Thoracic aorta (tissue), 2 donors: ENCODE measurements at regions not wholly inside any gene's neighbourhood (a gene's known extent, or its start where the extent isn't known, plus 50 kb on each side); places are given as distances from the start of the nearest gene placed in this dataset.

Source experiments
- ATAC-seq: fragments of 150-250 bp; one replicate; pipeline ENCODE4 v1.8.0; 2017; ENCODE audit warnings: low read depth; ENCODE audit not compliant: insufficient number of reproducible peaks, low FRiP score
- DNase-seq: peaks from one replicate; pipeline ENCODE4 v3.0.0-alpha.2; 2020; ENCODE audit warnings: low spot score
- H3K27ac ChIP-seq, 2 donors: fragments of 200-600 bp; sonication (generic); 1 replicate in 1 of 2; 2 replicates in 1 of 2; pipeline ENCODE4 v1.5.1; 2016; ENCODE audit warnings: mild to moderate bottlenecking in 2 of 2, moderate library complexity in 2 of 2
- H3K27me3 ChIP-seq: fragments of 200-600 bp; sonication (generic); replicated peaks from 2 replicates; pipeline ENCODE4 v1.6.0; 2016; ENCODE audit warnings: mild to moderate bottlenecking; ENCODE audit not compliant: insufficient read depth
- H3K36me3 ChIP-seq: fragments of 200-600 bp; sonication (generic); one replicate; pipeline ENCODE4 v1.5.1; 2016
- H3K4me1 ChIP-seq, 2 donors: fragments of 200-600 bp; sonication (generic); 1 replicate in 1 of 2; 2 replicates in 1 of 2; pipeline versions ENCODE4 v1.5.1 to v1.6.0; 2016; ENCODE audit warnings: low read depth in 2 of 2, mild to moderate bottlenecking in 1 of 2; ENCODE audit not compliant: control insufficient read depth in 1 of 2
- H3K4me3 ChIP-seq: fragments of 200-600 bp; sonication (generic); 2 replicates; pipeline ENCODE4 v1.5.1; 2016; ENCODE audit warnings: mild to moderate bottlenecking
- H3K9me3 ChIP-seq: fragments of 200-600 bp; sonication (generic); 2 replicates; pipeline ENCODE4 v1.5.1; 2016
- TF ChIP-seq, protein P1 (sequence below): fragments of 200-600 bp; sonication (generic); IDR thresholded peaks from one replicate; pipeline ENCODE4 v1.5.1; 2019; ENCODE audit warnings: antibody characterized with exemption

DNA sequence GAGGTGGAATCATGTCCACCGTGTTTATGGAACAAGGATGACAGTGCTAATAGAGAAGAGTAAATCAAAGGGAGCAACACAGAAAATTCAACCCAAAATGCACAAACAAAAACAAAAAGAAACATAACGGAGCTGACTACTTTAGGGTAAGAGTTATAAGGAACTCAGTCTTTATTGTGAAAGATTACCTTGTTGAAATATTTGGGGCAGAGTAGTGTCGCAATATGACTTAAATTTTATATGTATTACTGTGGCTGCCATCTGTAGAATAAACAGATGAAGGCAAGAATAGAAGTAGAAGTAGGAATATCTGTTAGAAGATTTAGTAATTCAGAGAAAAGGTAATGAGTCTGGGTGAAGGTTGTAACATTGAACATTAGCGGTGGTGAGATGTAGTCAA lies 913.9 kb downstream of the BRINP3 start:
- Histone ChIP-seq H3K36me3 (no peaks in the 10 kb centered on the region), H3K9me3 (no peaks in the 10 kb centered on the region), H3K4me3 (no peak overlapping the region), H3K27me3 (no peaks in the 10 kb centered on the region), H3K27ac (no peak overlapping the region), H3K4me1 (no peaks in the 10 kb centered on the region)
- no peak for ATAC-seq
- DNase-seq, result no peak
- TF ChIP-seq, protein P1, sequence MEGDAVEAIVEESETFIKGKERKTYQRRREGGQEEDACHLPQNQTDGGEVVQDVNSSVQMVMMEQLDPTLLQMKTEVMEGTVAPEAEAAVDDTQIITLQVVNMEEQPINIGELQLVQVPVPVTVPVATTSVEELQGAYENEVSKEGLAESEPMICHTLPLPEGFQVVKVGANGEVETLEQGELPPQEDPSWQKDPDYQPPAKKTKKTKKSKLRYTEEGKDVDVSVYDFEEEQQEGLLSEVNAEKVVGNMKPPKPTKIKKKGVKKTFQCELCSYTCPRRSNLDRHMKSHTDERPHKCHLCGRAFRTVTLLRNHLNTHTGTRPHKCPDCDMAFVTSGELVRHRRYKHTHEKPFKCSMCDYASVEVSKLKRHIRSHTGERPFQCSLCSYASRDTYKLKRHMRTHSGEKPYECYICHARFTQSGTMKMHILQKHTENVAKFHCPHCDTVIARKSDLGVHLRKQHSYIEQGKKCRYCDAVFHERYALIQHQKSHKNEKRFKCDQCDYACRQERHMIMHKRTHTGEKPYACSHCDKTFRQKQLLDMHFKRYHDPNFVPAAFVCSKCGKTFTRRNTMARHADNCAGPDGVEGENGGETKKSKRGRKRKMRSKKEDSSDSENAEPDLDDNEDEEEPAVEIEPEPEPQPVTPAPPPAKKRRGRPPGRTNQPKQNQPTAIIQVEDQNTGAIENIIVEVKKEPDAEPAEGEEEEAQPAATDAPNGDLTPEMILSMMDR, result no peak

DNA sequence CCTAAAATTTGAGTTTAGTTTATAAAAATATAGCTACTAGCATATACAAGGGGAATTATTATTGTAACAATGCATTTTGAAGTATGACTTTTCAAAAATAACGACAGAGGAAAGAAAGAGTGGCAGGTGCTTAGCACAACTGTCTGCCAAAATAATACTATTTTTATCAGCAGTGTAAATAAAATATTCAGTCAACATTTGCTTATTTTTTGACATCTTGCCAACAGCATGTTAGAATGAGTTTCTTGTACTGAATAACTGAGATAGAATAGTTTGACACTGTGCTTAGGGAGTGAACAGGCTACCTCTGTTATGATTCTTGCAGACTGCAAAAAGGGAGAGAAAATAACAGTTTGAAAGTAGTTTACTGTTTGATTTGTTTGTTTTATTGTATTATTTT lies 909.8 kb downstream of the BRINP3 start:
- no peak for ATAC-seq
- no peak overlapping the region for H3K4me3 ChIP-seq
- TF ChIP-seq, protein P1, result no peak
- no peaks in the 10 kb centered on the region for H3K27me3 ChIP-seq
- DNase-seq, result no peak
- no peaks in the 10 kb centered on the region for H3K9me3 ChIP-seq
- no peaks in the 10 kb centered on the region for H3K4me1 ChIP-seq
- H3K27ac ChIP-seq, result no peak overlapping the region
- no peaks in the 10 kb centered on the region for H3K36me3 ChIP-seq

DNA sequence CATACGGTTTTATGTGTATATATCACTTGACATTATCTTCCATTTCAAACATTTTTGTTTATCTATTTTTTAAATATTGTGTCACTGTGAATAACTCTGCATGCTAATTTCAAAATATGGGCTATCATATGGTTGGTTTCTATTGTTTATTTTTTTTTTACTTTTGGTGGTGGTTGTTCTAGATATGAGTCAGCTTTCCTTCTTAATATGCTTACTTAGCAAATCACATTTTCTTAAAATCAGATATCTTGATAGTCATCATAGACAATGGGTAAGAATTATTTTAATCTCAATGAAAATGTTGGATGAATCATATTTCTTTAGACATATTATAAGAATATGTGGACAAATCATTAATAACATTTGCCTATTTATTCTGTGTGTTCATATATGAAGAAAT lies 881.5 kb downstream of the BRINP3 start:
- H3K4me1 ChIP-seq, result no peaks in the 10 kb centered on the region
- DNase-seq, result no peak
- no peak overlapping the region for H3K4me3 ChIP-seq
- H3K27me3 ChIP-seq, result no peaks in the 10 kb centered on the region
- TF ChIP-seq, protein P1, result no peak
- ATAC-seq, result no peak
- no peaks in the 10 kb centered on the region for H3K36me3 ChIP-seq
- peaks cover 4% of the 10 kb centered on the region for H3K9me3 ChIP-seq
- no peak overlapping the region for H3K27ac ChIP-seq

DNA sequence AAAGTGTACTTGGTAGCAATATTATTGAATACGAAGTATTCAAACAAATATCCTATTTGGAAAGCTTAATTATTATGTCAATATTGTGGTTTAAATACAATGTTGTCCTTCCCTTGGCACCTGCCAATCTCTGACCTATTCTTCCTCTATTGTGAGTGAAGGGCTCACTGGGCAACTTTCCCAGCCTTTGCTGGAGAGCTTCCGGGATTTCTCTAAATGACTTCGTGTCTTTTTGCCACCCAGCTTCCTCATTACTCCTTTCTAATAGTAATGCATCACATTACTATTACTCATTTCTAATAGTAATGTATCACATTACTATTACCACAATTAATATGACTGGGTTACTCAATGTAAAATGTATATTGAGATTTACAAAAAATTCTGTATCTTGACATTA lies 880.6 kb downstream of the BRINP3 start:
- Histone ChIP-seq H3K27me3 (no peaks in the 10 kb centered on the region), H3K36me3 (no peaks in the 10 kb centered on the region), H3K4me1 (no peaks in the 10 kb centered on the region), H3K4me3 (no peak overlapping the region), H3K9me3 (peaks cover 4% of the 10 kb centered on the region), H3K27ac (no peak overlapping the region)
- ATAC-seq, result no peak
- TF ChIP-seq, protein P1, result no peak
- DNase-seq, result no peak

DNA sequence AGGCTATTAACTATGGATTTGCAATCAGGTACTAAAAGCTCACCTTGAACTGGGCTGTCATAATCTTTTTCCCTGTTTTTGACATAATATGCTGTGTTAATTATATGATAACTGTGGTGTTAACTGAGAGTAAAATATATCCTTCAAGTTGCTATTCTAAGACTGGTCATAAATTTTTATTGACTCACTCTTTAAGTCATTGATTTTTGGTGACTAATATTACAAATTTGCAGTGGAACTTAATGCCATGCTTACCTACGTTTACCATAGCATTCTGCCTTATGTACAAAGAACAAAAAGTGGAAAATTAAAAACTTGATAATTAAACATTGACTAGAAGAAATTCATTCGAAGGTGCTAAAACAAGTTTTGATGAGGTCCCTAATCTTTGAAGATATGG lies 872.4 kb downstream of the BRINP3 start:
- Histone ChIP-seq H3K36me3 (no peaks in the 10 kb centered on the region), H3K4me3 (no peak overlapping the region), H3K4me1 (no peaks in the 10 kb centered on the region), H3K9me3 (no peaks in the 10 kb centered on the region), H3K27ac (no peak overlapping the region), H3K27me3 (no peaks in the 10 kb centered on the region)
- no peak for ATAC-seq
- DNase-seq, result no peak
- TF ChIP-seq, protein P1, result no peak
